SK-MEL-5 (cell line): ENCODE measurements at regions not wholly inside any gene's neighbourhood (a gene's known extent, or its start where the extent isn't known, plus 50 kb on each side); places are given as distances from the start of the nearest gene placed in this dataset.

Experiments used
- DNase-seq: peaks from one replicate; pipeline ENCODE4 v3.0.0-alpha.2; 2016; ENCODE audit warnings: low read depth, low spot score
- in situ Hi-C: cut with HindIII; loops from 2 replicates; pipeline ENCODE4 v1.10.0; 2016; ENCODE audit warnings: low sequenced_read_pairs, high pct_unique_total_duplicates, low pct_unique_long_range_greater_than_20kb

GRCh38 chr2:7983451-7983850 lies 698.4 kb upstream of the ID2 start:
- no peak for DNase-seq
- in situ Hi-C loops = no loop called here

- in situ Hi-C loops = no loop called here
Measured at GRCh38 chr2:7983912-7984311, 697.9 kb upstream of the ID2 start.

GRCh38 chr2:7984693-7985353 lies 697.0 kb upstream of the ID2 start:
- in situ Hi-C loops = no loop called here
- no peak for DNase-seq

More at GRCh38 chr2:7983912-7984311, 697.9 kb upstream of the ID2 start:
- no peak for DNase-seq

GRCh38 chr2:7986431-7986830 lies 695.4 kb upstream of the ID2 start:
- DNase-seq = no peak
- in situ Hi-C loops = no loop called here

- DNase-seq = no peak
- in situ Hi-C loops = no loop called here
Measured at GRCh38 chr2:7987992-7988391, 693.9 kb upstream of the ID2 start.

GRCh38 chr2:7988440-7988839 lies 693.4 kb upstream of the ID2 start:
- DNase-seq = no peak
- in situ Hi-C loops = no loop called here

DNA sequence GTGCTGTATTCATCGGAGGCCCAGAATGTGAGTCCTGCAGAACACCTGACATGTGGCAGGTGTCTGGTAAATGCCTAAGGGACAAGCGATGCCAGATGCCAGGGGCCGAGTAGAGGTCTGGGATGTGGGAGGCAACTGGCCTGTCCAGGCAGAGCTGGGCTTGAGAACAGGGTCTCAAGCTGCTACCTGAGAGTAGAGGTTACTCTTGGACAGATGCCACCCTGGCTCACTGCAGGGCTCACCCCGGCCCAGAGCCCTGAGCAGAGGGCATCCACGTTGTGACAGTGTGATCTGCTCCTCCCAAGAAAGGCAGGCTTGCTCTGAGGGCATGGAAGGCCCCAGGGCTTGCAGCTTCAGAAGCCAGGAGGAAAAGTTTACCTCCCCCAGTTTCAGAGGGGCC lies 692.0 kb upstream of the ID2 start:
- no peak for DNase-seq
- in situ Hi-C loops = no loop called here

- in situ Hi-C loops = no loop called here
- DNase-seq = no peak
Measured at GRCh38 chr2:7992612-7993602, 688.9 kb upstream of the ID2 start.

- in situ Hi-C loops = no loop called here
Measured at GRCh38 chr2:7994397-7994951, 687.4 kb upstream of the ID2 start.

GRCh38 chr2:7997279-7997678 lies 684.6 kb upstream of the ID2 start:
- in situ Hi-C loops = no loop called here
- DNase-seq = no peak

More at GRCh38 chr2:7994397-7994951, 687.4 kb upstream of the ID2 start:
- no peak for DNase-seq

DNA sequence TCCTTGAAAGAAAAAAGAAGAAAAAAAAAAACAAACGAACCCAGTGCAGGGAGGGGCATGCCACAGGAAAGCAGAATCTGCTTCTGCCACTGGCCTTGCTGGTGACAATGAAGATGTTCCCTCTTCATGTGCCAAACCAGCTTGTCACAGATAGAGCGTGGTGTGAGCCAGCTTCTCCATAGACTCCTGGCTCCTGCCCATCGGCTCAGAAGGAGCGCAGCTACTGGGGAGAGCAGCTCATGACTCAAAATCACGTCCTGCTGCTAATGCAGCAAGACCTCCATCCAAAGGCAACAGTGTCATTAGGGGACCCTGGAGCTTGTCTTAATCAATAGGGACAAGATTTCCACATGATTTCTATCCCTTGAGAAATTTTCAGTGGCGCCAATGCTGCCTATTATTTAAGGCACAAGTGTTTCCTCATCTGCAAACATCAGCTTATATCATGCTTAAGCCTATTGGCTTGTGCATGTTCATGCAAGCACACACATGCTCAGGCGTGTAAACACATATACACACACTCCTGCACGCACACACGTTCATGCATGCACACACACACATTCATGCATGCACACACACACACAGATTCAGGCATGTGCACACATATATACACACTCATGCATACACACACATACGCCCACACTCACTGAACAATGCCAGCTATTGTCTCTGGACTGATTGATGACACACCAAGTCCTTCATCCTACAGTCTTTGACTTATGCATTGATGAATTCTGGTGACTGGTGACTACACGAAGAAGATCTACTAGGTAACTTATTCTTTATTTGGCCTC lies 682.0 kb upstream of the ID2 start:
- in situ Hi-C loops = no loop called here

DNA sequence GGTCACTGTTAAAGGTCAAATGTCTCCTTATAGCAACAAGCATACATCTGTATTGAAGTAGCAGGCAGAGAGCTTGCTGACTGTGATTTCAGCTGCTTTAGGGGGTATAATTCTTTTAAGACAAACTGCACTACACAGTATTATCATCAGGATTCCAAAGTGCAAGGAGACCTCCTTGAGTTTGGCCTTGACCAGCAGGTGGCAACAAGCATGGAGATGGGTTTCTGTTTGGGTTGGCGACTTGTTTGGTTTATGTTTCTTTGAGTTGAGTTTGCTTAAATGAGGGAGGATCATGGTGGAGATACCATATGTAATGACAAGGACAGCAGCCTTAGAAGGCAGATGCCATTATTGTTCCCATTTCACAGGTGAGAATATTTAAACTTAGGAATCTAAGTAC lies 681.0 kb upstream of the ID2 start:
- in situ Hi-C loops = no loop called here
- peak; percentile 51 for DNase-seq

More for the DNA sequence above, 682.0 kb upstream of the ID2 start:
- DNase-seq = peak; percentile 15

GRCh38 chr2:8002765-8003393 lies 679.0 kb upstream of the ID2 start:
- DNase-seq = no peak
- in situ Hi-C loops = no loop called here

DNA sequence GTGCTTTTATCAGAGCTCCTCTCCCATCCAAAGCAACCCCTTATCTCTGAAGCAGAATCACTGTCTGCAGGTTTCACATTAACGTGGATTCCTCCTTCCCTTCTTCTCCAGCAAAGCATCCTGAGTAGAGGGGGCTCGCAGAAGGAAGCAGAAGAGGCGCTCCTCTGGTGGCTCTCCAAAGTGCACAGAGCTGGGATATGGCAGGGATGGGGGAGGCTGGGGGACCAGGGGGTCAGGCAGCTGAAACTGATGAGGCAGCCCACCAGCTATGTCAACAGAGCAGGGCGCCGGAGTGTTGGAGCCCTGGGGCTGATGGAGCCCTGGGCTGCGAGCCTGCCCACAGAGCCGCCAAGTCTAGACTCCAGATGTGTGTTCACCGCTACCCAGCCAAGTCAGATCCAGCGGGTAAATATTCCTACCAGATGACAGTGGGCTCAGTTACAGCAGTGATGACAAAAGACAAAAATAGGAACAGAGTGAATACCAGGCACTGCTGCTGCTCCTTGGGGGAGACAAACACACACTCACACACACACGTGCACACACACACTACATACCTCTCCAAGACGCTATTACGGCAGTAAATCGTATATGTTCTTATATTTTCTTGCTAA lies 678.3 kb upstream of the ID2 start:
- no peak for DNase-seq
- in situ Hi-C loops = no loop called here

DNA sequence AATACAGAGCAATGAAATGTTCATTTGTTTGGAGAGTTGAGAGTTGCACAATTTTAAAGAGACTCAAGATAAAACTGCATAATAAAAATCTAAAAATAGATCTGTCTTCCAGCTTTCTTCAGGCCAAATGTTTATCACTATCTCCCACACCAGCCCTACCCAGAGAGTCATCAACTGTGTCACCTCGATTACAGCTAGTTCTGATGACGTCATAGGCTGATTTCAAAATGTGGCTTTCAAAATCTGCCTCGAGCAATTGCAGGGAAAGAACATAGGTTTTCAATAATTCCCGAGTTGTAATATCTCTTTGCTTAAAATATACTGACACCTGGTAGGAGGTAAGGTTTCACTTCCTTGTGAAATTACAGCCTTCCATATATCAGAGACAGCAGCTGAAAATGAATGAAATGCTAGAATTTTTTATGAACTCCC lies 677.6 kb upstream of the ID2 start:
- in situ Hi-C loops = no loop called here
- no peak for DNase-seq

GRCh38 chr2:8006181-8006580 lies 675.7 kb upstream of the ID2 start:
- in situ Hi-C loops = no loop called here
- no peak for DNase-seq

GRCh38 chr2:8006626-8007025 lies 675.2 kb upstream of the ID2 start:
- in situ Hi-C loops = no loop called here
- no peak for DNase-seq
